HG03439 (cell line): ENCODE measurements at regions not wholly inside any gene's neighbourhood (a gene's known extent, or its start where the extent isn't known, plus 50 kb on each side); places are given as distances from the start of the nearest gene placed in this dataset.

Experiments used
- ATAC-seq: cut with Tn5 transposase; IDR thresholded peaks from one replicate; pipeline ENCODE4 v1.9.1; 2021; ENCODE audit warnings: mild to moderate bottlenecking, moderate library complexity; ENCODE audit not compliant: unreplicated experiment

DNA sequence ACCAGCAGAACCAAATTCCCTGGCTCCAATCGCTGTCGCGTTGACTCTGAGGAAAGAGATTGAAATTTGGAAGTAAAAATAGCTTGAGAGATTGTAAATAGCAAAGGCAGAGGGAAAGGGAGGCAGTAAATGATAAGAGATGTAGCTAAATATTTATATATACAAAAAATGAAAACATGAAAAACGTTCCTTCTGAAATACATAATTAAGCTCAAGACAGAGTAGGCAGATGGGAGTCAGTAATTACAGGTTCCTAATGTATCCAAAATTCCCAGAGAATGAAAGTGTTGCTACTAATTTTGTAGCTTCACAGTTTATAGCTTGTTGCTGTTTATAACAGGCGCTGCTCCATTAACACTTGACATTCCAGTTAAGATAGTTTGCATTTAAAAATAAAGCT, 648.7 kb downstream of the KCNA4 start:
- no peak for ATAC-seq

DNA sequence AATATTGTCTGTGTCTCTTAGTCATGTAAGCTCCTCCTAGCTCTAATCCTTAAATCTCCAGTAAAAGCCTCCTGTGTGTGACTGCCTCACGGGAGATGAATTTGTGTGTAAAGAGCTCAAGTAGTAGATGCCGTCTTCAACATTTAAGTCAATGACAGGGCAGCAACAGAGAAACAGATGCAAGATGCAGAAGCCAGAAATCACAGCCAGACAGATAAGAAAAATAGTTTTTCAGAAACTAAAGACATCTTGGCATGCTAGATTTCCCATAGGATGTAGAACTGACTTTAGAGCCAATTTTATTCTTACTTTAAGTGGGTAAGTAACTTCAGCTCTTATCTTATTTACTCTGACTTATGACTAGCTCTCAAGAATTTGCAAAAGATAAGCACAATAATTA, 652.8 kb downstream of the KCNA4 start:
- no peak for ATAC-seq

DNA sequence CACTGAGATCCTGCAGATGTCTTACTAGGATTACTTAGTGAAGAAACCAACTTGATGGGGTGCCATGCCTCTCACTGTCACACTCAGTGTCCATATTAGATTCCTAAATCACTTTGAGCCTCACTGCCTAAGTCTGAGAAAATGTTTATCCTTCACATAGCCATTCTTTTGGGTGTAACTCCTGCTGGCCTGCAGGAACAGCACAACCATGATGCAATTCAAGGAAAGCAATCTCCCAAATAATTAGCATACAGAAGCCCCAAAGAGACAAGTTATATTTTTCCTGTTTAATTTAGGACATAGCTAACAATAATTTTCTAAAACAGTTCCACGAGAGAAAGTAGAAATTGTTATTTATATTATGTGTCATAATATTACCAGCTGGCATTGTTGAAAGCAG, 655.5 kb downstream of the KCNA4 start:
- ATAC-seq, result no peak

DNA sequence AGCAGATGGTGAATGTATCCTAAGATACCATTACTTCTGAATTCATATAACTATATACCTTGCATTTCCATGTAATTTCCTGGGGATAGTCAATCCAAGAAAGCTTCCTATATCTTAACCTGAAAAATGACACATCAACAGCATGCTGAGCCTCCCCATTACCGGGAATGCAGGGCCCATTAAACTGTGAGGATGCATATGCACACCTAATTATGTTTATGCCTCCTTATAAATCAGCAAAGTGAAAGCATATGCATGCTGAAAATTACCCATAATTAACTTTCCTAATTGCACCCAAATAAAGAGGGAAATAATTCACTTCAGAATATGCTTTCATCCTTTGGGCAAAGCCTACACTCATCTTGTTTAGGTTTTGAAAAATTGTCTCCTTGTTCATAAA, 663.0 kb downstream of the KCNA4 start:
- no peak for ATAC-seq

DNA sequence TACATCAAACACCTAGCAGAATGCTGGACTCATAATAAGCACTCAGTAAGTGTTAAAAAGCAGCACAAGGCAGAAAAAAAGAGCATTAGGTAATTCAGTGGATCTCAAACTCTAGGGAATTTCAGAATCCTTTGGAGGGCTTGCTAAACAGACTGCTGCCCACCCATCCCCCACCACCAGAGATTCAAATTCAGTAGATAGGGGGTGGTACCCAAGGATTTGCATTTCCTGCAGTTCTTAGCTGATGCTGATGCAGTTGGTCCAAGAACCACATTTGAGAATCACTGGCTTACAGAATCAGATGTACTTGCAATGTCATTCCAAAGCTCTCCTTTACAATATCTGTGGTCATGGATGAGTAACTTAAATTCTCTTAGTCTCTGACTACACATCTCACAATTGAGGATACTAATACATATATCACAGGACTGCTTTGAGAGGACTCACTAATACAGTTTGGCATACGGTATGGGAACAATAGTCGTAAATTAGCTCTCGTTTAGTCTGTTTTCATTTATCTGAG, 664.5 kb downstream of the KCNA4 start:
- ATAC-seq, result no peak

DNA sequence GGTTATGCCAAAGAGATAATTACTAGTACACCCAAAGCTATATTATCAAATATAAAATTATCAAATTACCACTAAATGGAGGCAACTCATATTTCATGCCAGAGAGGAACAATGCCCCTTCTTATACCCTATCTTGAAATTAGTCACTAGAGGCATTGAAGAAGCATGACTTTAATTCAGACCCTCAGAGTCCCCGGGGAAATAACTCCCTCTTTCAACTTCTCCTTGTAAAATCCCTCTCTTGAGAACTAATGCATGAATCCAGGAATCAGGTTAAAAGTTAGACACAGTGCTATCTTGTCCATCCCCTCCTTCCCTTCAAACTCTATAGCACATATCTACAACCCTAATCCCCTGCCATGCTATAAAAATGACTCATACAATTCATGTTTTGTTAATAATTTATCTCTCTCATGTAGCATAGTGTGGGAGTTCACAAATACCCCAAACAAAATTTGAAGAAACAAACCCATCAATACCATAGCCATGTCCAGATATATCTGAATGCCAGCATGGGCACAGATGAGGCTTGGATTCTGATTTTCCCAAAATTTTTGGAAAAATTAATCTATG, 665.4 kb downstream of the KCNA4 start:
- ATAC-seq, result no peak

DNA sequence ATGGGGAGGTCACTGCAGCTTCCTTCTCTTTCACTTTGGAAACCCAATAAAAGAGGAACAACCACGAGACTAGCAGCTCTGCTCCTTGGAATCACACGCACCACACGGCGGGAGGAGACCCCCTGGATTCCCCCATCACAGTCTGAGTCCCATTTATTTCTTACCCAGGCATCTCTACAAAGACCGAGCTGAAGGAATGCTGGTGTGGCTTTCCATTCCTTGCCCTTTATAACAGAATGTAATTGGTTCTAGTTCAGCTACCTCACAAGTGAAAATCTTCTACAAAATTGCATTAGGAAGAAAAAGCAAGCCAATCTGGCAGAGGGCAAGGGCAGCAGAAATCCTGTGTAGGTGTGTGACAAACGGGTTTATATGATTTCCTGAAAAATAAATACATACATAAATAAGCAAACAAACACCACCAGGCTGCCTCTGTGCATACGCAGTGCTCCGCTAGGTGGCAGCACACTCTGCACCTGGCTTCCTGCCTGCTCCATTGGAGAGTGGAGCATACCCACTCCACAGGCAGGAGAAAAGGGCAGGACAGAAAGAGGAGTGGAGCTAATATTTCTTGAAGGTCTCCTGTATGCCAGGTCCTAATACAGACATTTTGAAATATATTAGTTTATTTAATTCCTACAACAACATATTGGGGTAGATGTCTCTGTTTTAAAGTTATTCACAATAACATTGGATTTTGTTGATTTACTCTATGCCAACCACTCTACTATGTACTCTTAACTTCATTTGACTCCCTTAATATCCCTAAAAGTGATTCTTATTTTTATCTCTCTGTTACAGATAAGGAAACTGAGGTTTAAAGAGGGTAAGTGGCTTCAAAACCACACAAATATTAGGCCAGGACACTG, 673.1 kb downstream of the KCNA4 start:
- ATAC-seq, result peak; percentile 99

DNA sequence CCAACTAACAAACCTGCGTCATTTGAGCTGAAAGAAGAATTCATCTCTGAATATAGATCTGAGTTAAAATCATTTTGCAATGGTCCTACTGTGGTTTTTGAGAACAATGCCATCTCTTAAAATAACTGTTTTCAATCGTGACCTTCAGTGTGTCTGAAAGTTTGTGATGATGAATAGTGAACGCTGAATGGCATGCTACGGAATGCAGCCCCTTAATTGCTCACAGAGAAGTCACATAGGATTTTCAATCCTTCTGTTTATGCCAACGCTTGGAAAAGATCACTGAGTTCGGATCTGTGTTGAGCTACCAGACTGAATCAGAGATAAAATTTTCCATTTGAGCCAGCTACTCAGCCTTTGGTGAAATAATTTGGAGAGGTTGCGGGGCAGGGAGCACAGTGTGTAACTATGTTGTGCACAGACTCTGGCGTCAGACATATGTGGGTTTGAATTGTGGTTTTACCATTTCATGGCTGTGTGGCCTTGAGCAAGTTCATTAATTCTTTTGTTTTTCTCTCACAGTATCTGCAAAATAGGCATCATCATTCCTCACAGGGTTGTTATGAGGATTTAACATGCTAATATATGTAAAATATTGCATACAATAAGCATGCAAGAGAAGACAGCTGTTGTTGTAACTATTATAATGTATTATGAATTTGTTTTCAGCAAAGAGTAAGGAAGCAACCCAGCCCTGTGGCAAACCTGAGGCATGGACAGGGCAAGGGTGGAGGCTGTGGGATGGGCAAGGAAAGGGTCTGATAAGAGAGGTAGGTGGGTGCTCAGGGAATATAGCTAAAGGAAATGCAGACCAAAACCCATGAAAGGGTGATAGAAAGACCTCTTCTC, 679.9 kb downstream of the KCNA4 start:
- ATAC-seq, result no peak

DNA sequence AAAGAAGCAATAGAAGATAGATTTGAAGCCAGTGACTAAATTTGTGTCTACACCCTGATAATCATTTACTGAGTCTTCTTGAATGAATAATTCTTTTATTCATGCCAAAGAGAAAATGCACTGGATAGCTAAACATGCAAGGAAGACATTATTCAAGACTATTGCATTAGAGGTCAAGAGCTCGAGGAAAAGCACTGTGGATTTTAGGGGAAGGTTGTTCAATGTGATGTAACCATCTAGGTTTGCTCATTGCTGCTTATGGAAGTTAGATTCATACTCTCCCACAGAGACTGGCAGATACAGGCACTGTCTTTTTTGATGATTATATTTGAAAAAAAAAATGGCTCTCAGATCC, 682.1 kb downstream of the KCNA4 start:
- no peak for ATAC-seq

DNA sequence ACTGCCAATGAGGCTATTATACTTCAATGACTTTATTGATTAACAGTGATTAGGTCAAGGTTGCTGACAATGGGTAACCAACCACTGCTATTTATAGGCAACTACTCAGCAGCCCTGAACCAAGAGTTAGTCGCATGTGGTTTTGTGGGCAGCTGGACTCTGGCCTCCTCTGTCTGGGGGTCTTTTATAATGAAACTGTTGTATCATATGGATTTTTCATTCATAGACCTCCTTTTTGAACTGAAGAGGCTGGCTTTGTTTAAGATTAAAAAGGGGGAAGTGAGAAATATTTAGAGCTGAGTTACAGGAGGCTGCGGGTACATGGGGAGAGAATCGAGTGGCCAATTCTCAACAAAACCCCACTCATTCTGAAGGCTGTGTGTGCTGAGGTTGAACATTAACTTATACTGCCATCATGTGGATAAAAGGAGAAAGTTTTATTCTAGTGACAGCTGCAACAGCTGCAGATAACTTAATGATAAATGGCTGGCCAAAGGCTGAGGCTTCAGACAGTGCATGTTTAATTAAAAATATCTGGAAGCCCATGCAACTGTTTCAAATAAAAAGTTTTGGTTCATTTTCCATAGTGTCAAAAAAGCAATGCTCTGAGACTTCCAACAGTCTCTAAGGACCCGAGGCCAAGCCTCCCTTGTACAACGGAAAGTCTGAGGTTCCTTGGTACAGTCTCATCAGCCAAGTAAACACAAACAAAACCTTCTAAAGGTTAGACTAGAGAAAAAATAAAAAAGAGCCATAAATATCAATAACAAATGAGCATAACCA, 682.6 kb downstream of the KCNA4 start:
- ATAC-seq, result peak; percentile 81

DNA sequence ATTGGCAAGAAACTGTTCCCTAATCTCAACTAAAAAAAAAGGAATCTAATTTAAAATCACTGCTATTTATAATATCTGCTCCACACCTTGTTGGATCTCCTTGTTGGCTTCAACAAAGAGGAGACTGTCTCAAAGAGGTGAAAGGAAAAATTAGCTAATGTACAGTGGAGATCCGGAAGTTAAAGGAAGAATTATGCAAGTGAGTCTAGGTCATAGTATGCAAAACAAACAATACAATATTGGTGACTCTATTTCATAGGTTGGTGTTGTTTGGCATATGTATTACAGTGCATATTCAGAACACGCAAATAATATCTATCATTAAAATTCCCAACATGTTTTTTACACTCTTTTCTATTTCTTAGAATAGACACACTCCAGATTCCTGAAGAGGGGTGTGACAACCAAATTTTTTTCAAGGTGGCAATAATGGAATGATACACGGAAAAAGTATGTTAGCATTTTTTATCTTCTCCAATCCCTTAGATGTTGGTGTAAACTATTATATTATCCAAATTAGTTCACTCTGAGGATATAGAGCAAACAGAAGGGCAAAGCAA, 685.3 kb downstream of the KCNA4 start:
- no peak for ATAC-seq

DNA sequence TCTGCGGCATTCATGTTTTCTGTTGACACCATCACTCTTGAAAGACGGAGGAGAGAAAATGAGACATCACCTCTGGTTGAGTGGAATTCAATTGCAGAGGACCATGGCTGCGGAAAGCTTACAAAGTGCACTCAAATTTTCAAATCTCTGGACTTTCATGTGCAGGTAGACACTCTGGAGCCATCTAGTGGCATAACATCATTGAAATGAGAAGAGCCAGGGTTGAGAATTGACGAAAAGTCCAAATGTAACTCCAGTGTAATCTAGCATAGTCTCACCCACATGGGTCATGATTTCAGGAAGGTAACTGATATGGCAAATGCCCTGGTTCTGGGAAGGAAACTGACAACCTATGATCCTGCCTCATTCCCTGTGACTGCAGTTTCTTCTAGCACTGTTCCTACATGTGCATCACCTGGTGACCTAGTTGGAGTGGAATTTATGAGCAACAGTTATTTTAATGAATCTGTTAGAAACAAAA, 687.8 kb downstream of the KCNA4 start:
- ATAC-seq, result no peak

DNA sequence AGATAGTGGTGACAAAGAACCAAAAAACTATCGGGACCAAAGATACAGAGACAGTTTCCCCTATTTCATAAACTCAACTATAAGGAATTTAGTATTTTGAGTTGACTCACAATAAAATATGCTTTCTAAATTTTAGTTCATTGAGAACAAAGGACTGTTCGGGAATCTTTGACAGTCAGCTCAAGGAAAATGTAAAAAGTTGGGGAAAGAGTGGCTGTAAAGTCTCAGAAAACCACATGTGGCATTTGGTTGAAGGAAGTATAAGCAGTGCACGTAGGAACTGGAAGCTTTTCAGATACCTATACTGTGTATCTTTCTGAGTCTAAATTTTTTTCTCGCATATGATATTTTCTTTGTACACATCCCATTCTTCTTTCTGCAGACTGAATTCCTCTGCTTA, 688.9 kb downstream of the KCNA4 start:
- ATAC-seq, result no peak

DNA sequence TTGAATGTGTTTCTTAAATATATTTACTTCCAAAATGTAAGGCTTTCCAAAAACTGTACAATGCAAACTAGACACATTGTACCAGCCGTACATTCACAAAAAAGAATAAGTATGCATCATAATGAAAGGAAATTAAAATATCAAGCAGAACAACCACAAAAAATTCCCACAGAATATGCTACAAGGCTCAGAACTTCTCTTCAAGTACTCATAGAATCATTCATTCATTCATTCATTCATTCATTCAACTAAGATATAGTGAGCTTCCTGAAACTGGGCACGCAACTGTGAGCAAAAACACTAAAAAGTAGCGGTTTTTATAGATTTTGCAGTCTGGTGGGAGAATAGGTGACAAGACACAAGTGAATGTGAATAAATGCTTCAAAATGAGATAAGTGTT, 690.1 kb downstream of the KCNA4 start:
- no peak for ATAC-seq

DNA sequence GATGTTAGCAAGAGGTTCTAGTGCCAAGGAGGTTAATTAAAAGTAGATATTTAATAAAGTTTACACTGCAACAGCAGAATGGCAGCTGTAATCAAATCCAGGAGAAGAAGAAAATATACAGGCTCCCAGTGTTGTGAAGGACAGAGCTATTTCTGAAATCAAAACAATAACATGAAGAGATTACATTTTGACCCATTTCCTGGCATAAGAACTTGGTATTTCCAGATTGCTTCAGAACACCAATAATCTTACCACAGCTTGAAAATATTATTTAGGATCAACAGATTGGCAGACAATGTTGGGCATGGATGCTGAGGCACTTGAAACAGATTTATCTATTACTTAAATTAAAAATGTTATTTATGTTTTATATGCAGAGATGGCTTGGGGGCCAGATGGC, 692.5 kb downstream of the KCNA4 start:
- ATAC-seq, result no peak

DNA sequence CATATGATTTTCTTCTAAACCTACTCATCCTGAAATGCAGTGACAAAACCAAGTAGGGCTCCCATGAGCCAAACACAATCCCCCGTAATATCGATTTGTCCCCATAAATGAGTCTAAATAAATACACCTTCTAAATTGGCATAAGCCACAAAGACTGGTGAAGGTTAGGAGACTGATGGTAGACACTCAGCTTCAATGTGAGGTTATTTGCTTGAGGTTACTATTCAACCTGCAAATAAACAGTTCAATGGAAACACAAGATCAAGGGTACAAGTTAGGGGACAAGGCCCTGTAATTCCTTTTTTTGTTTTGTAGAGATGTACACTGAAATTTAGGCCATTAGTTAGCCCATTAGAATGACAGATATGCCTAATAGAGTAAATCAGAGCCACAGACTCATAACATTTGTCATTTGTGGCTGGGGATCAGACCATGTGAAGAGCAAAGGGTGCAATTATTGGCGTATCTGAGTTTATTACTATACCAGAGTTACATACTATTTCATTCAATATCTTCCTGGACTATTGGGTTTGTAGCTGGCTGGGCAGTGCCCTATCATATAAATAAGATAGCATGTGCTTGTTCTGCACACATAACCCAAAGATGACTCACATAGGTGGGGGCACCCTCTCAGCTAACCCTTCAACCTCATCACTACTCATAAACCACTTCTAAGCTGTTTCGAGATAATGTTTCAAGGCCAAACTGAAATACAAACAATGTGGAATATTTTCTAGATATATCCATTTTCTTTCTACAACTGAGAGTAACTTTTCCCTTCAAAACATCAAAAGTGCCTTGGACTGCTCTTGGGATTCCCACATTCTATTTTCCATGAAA, 695.3 kb downstream of the KCNA4 start:
- no peak for ATAC-seq

DNA sequence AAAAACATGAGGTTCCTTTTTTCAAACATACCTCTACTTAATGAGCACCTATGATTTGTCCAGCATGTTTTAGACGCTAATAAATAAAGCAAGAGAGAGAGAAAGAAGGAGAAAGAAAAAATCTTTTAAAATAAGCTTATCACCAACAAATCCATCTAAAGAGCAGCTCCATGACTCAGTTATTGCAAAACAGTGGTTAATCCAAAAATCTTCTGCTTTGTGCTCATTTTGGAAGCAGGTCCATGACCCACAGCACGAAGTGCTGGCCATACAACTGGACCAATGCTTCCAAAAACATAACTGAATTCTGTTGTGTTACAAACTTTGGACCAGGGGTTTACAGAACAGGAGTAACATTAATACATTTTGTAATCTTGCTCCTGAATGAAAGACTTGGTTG, 696.6 kb downstream of the KCNA4 start:
- no peak for ATAC-seq

DNA sequence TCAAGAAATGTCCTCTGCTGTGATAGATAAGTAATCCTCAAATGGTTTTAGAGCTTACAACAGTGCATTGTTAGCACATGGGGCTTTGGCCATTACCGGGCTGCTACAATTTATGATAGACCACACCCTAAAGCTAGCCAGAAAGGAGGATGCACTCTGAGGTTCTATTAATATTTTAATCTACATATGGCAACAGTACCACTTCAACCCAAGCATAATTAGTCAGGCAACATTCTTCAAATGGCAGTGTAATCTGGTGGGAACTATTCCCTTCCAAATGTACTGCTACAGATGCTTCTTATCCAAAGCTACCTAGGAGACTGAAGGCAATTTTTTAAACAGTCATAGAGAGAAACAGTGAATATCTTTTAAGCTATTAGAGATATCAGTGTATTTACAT, 697.6 kb downstream of the KCNA4 start:
- ATAC-seq, result no peak

DNA sequence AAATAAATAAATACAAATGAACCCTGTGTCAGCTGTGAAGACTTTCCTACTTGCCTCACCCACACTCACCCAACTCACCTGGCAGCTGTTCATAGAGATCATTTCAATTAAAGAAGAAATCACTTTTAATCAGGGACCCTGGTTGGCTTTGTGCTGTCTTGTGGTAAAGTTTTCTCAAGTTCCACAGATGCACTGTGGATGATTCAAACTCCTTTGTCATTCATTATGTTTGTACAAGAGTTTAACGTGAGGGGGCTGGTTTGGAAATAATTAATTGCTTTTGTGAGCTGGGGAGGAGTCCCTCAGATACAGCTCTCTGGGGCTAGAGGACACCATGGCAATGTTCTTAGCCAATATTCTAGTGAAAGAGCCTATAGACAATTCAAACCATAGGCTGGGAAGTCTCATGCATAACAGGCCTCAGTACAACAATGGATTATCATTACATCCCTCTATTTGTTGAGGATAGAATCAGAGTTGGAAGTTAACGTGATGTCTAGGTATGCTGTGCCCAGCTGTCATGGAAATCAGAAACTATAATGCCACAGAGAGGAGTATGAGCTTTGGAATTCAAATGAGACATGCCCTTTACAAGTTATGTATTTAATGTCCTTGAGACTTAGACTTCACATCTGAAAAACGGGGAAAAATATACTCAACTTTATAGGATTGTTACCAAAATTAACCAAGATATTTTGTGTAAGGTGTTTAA, 698.5 kb downstream of the KCNA4 start:
- ATAC-seq, result no peak
